GM23338 (cell line): ENCODE measurements at regions not wholly inside any gene's neighbourhood (a gene's known extent, or its start where the extent isn't known, plus 50 kb on each side); places are given as distances from the start of the nearest gene placed in this dataset.

ENCODE experiments used
- ATAC-seq: fragments of 200-7000 bp; cut with Tn5 transposase; 3 replicates; pipeline ENCODE4 v1.9.1; 2020
- DNase-seq: peaks from one replicate; pipeline ENCODE4 v3.0.0-alpha.2; 2015; ENCODE audit warnings: low spot score
- H2AFZ ChIP-seq: fragments of 200-600 bp; sonication (generic); 2 replicates; pipeline ENCODE4 v1.8.0; 2016; ENCODE audit warnings: antibody characterized with exemption, mild to moderate bottlenecking, moderate library complexity
- H3F3A ChIP-seq: fragments of 200-600 bp; sonication (generic); replicated peaks from 2 replicates; pipeline ENCODE4 v1.8.0; 2017; ENCODE audit warnings: antibody characterized with exemption, mixed run types, low read depth
- H3K27ac ChIP-seq: fragments of 200-600 bp; sonication (generic); 2 replicates; pipeline ENCODE4 v1.6.1; 2016; ENCODE audit warnings: low read depth
- H3K27me3 ChIP-seq: fragments of 200-600 bp; sonication (generic); 2 replicates; pipeline ENCODE4 v1.8.0; 2016; ENCODE audit warnings: mild to moderate bottlenecking, mixed run types, moderate library complexity; ENCODE audit not compliant: insufficient read depth
- H3K36me3 ChIP-seq: fragments of 200-600 bp; sonication (generic); 2 replicates; pipeline ENCODE4 v1.8.0; 2016; ENCODE audit warnings: mild to moderate bottlenecking; ENCODE audit not compliant: insufficient read depth
- H3K4me1 ChIP-seq: fragments of 200-600 bp; sonication (generic); 2 replicates; pipeline ENCODE4 v1.8.0; 2016; ENCODE audit warnings: mild to moderate bottlenecking, moderate library complexity; ENCODE audit not compliant: insufficient read depth
- H3K4me2 ChIP-seq: fragments of 200-600 bp; sonication (generic); 2 replicates; pipeline ENCODE4 v1.7.1; 2017; ENCODE audit warnings: mixed run types
- H3K4me3 ChIP-seq: fragments of 200-600 bp; sonication (generic); 2 replicates; pipeline ENCODE4 v1.6.1; 2016; ENCODE audit warnings: mixed run types
- H3K79me2 ChIP-seq: fragments of 200-600 bp; sonication (generic); replicated peaks from 2 replicates; pipeline ENCODE4 v1.8.0; 2017; ENCODE audit warnings: mild to moderate bottlenecking; ENCODE audit not compliant: insufficient read depth
- H3K9me2 ChIP-seq: fragments of 200-600 bp; sonication (generic); 2 replicates; pipeline ENCODE4 v1.8.0; 2017; ENCODE audit not compliant: insufficient read depth
- H4K20me1 ChIP-seq: fragments of 200-600 bp; sonication (generic); replicated peaks from 2 replicates; pipeline ENCODE4 v1.8.0; 2017; ENCODE audit warnings: mild to moderate bottlenecking; ENCODE audit not compliant: insufficient read depth
- H3K27ac Mint-ChIP-seq: 2 replicates; pipeline ENCODE4 v1.8.0; 2020; ENCODE audit warnings: inconsistent platforms, mild to moderate bottlenecking, moderate library complexity, mixed read lengths
- H3K27me3 Mint-ChIP-seq: 3 replicates; pipeline ENCODE4 v1.8.0; 2022; ENCODE audit warnings: low read depth, mild to moderate bottlenecking, moderate library complexity, mixed read lengths, inconsistent platforms; ENCODE audit not compliant: insufficient read depth, poor library complexity
- H3K36me3 Mint-ChIP-seq: 3 replicates; pipeline ENCODE4 v1.8.0; 2021; ENCODE audit warnings: low read depth, mild to moderate bottlenecking, inconsistent platforms, moderate library complexity, mixed read lengths
- H3K4me1 Mint-ChIP-seq: 3 replicates; pipeline ENCODE4 v1.8.0; 2020; ENCODE audit warnings: mild to moderate bottlenecking, inconsistent platforms, mixed read lengths
- H3K4me3 Mint-ChIP-seq: 3 replicates; pipeline ENCODE4 v1.8.0; 2021; ENCODE audit warnings: moderate library complexity, mild to moderate bottlenecking, inconsistent platforms, mixed read lengths
- H3K9me3 Mint-ChIP-seq: 3 replicates; pipeline ENCODE4 v1.8.0; 2020; ENCODE audit warnings: moderate library complexity, mild to moderate bottlenecking, inconsistent platforms, mixed read lengths
- CREB1 ChIP-seq: fragments of 250-450 bp; sonication (Bioruptor Pico); IDR thresholded peaks from 2 replicates; pipeline ENCODE4 v1.5.0; 2020; ENCODE audit warnings: low read depth, mild to moderate bottlenecking, moderate library complexity
- CTCF ChIP-seq, 2 experiments: fragments of 200-600 bp in 1 of 2; sonication (generic) in 1 of 2; conservative IDR thresholded peaks; 2 replicates each; pipeline versions ENCODE4 v1.5.1 to v1.6.1; 2016 to 2017; ENCODE audit warnings: antibody characterized with exemption in 2 of 2, low read depth in 2 of 2, mild to moderate bottlenecking in 2 of 2, moderate library complexity in 1 of 2
- ETS1 ChIP-seq: IDR thresholded peaks from 2 replicates; pipeline ENCODE4 v1.6.1; 2016; ENCODE audit warnings: antibody characterized with exemption
- EZH2 ChIP-seq: fragments of 200-600 bp; sonication (generic); IDR thresholded peaks from one replicate; pipeline ENCODE4 v1.8.0; 2017; ENCODE audit warnings: antibody characterized with exemption, mild to moderate bottlenecking, low read depth; ENCODE audit not compliant: unreplicated experiment
- EZH2phosphoT487 ChIP-seq: fragments of 200-600 bp; sonication (generic); IDR thresholded peaks from one replicate; pipeline ENCODE4 v1.8.1; 2018; ENCODE audit warnings: antibody characterized with exemption; ENCODE audit not compliant: unreplicated experiment
- JUNB ChIP-seq: IDR thresholded peaks from one replicate; pipeline ENCODE4 v1.6.1; 2016; ENCODE audit warnings: antibody characterized with exemption; ENCODE audit not compliant: unreplicated experiment
- NANOG ChIP-seq: IDR thresholded peaks from 2 replicates; pipeline ENCODE4 v1.6.1; 2016; ENCODE audit warnings: antibody characterized with exemption, borderline replicate concordance
- POLR2AphosphoS5 ChIP-seq: IDR thresholded peaks from 2 replicates; pipeline ENCODE4 v1.6.1; 2016; ENCODE audit warnings: antibody characterized with exemption, low read depth
- REST ChIP-seq: IDR thresholded peaks from one replicate; pipeline ENCODE4 v1.6.1; 2018; ENCODE audit warnings: antibody characterized with exemption; ENCODE audit not compliant: unreplicated experiment
- STAT1 ChIP-seq: IDR thresholded peaks from one replicate; pipeline ENCODE4 v1.6.1; 2016; ENCODE audit warnings: antibody characterized with exemption; ENCODE audit not compliant: unreplicated experiment
- ZNF114 ChIP-seq: fragments of 250-450 bp; sonication (Bioruptor Pico); IDR thresholded peaks from 2 replicates; pipeline ENCODE4 v1.5.0; 2020; ENCODE audit warnings: mild to moderate bottlenecking, moderate library complexity
- ZNF331 ChIP-seq: fragments of 250-450 bp; sonication (Bioruptor Pico); IDR thresholded peaks from 2 replicates; pipeline ENCODE4 v1.5.0; 2020; ENCODE audit warnings: low read depth, mild to moderate bottlenecking, moderate library complexity
- ZNF462 ChIP-seq: fragments of 250-450 bp; sonication (Bioruptor Pico); IDR thresholded peaks from 2 replicates; pipeline ENCODE4 v1.5.0; 2020; ENCODE audit warnings: mild to moderate bottlenecking, moderate library complexity

- no peak for DNase-seq
- Mint-ChIP-seq H3K27me3 (no peaks in the 10 kb centered on the region), H3K4me3 (no peak overlapping the region), H3K9me3 (peaks cover 66% of the 10 kb centered on the region), H3K4me1 (peaks cover 22% of the 10 kb centered on the region), H3K36me3 (0 out of 3 replicates have a peak, but pooled peaks cover 2% of the 10 kb centered on the region), H3K27ac (no peak overlapping the region)
- Histone ChIP-seq H3K36me3 (no peaks in the 10 kb centered on the region; the same call in 1 of the 2 replicates), H3F3A (no peaks in the 10 kb centered on the region), H4K20me1 (no peaks in the 10 kb centered on the region), H2AFZ (no peak overlapping the region), H3K27ac (no peak overlapping the region), H3K79me2 (no peaks in the 10 kb centered on the region), H3K4me2 (no peak overlapping the region), H3K4me3 (no peak overlapping the region), H3K4me1 (no peaks in the 10 kb centered on the region), H3K27me3 (no peaks in the 10 kb centered on the region), H3K9me2 (no peaks in the 10 kb centered on the region)
- ATAC-seq: no peak
- TF ChIP-seq ZNF114 (CRISPR knock-in tag): no peak
- TF ChIP-seq NANOG: no peak
- TF ChIP-seq ZNF331 (CRISPR knock-in tag): no peak
- TF ChIP-seq EZH2: no peak
- TF ChIP-seq POLR2AphosphoS5: no peak
- TF ChIP-seq STAT1: no peak
- TF ChIP-seq CTCF (conservative IDR thresholded peaks at IDR 0.05; ENCODE audit: low read depth in 2 of 2): no peak
- no peak for TF ChIP-seq ETS1
- TF ChIP-seq CREB1: no peak
- no peak for TF ChIP-seq EZH2phosphoT487
- TF ChIP-seq REST: no peak
- no peak for TF ChIP-seq JUNB
- no peak for TF ChIP-seq ZNF462 (CRISPR knock-in tag)
Observed at GRCh38 chr2:6008186-6008585, 316.0 kb downstream of the SOX11 start.
